Natural killer cell (primary cell): ENCODE measurements at regions not wholly inside any gene's neighbourhood (a gene's known extent, or its start where the extent isn't known, plus 50 kb on each side); places are given as distances from the start of the nearest gene placed in this dataset.

ENCODE experiments used
- ATAC-seq, 3 donors: fragments of 150-1000 bp in 2 of 3; fragments of 200-7000 bp in 1 of 3; cut with Tn5 transposase; 1 replicate in 1 of 3; 2 replicates in 2 of 3; pipeline ENCODE4 v1.10.0; 2021; ENCODE audit warnings: mild to moderate bottlenecking in 2 of 3, moderate library complexity in 2 of 3
- DNase-seq, 2 donors: peaks; one replicate each; pipeline versions ENCODE4 v3.0.0 to v3.0.0-alpha.2; 2013 to 2021; ENCODE audit warnings: mixed read lengths in 1 of 2
- H3K27ac ChIP-seq: one replicate; pipeline ENCODE4 v1.5.1; 2013; ENCODE audit warnings: mild to moderate bottlenecking, low read length
- H3K27me3 ChIP-seq: one replicate; pipeline ENCODE4 v1.6.1; 2013; ENCODE audit warnings: low read length; ENCODE audit not compliant: control insufficient read depth, insufficient read depth
- H3K36me3 ChIP-seq: one replicate; pipeline ENCODE4 v1.6.1; 2013; ENCODE audit warnings: low read length; ENCODE audit not compliant: control insufficient read depth, insufficient read depth
- H3K4me1 ChIP-seq: one replicate; pipeline ENCODE4 v1.6.1; 2013; ENCODE audit warnings: low read length; ENCODE audit not compliant: control insufficient read depth, insufficient read depth
- H3K4me3 ChIP-seq: one replicate; pipeline ENCODE4 v1.5.1; 2013; ENCODE audit warnings: low read length
- H3K9me3 ChIP-seq: one replicate; pipeline ENCODE4 v1.6.1; 2013; ENCODE audit warnings: low read length; ENCODE audit not compliant: control insufficient read depth, insufficient read depth
- H3K27ac Mint-ChIP-seq, 2 donors: one replicate each; pipeline ENCODE4 v1.8.0; 2022; ENCODE audit warnings: mild to moderate bottlenecking in 2 of 2, mixed read lengths in 2 of 2, moderate library complexity in 1 of 2
- H3K27me3 Mint-ChIP-seq, 2 donors: one replicate each; pipeline ENCODE4 v1.8.0; 2022; ENCODE audit warnings: low read depth in 2 of 2, mixed read lengths in 2 of 2
- H3K36me3 Mint-ChIP-seq: one replicate; pipeline ENCODE4 v1.8.0; 2022; ENCODE audit warnings: mixed read lengths
- H3K4me1 Mint-ChIP-seq, 2 donors: one replicate each; pipeline ENCODE4 v1.8.0; 2022; ENCODE audit warnings: mixed read lengths in 2 of 2
- H3K4me3 Mint-ChIP-seq: one replicate; pipeline ENCODE4 v1.8.0; 2022; ENCODE audit warnings: mild to moderate bottlenecking, moderate library complexity, mixed read lengths
- H3K9me3 Mint-ChIP-seq, 2 donors: one replicate each; pipeline ENCODE4 v1.8.0; 2022; ENCODE audit warnings: mixed read lengths in 2 of 2
- WGBS: methylation state at CpG from one replicate; pipeline ENCODE4 v1.1.7; 2013; ENCODE audit warnings: missing lambda C conversion rate; ENCODE audit not compliant: insufficient coverage; 5-methylcytosine and 5-hydroxymethylcytosine counted together
- intact Hi-C: fragments of 100-400 bp; cut with micrococcal nuclease; formaldehyde crosslinking; loops from one replicate; pipeline ENCODE4 v1.14.2; 2022
- TF ChIP-seq, protein P1 (sequence below): fragments of 200-600 bp; IDR thresholded peaks from one replicate; pipeline ENCODE4 v1.8.0; 2022; ENCODE audit warnings: antibody characterized with exemption

DNA sequence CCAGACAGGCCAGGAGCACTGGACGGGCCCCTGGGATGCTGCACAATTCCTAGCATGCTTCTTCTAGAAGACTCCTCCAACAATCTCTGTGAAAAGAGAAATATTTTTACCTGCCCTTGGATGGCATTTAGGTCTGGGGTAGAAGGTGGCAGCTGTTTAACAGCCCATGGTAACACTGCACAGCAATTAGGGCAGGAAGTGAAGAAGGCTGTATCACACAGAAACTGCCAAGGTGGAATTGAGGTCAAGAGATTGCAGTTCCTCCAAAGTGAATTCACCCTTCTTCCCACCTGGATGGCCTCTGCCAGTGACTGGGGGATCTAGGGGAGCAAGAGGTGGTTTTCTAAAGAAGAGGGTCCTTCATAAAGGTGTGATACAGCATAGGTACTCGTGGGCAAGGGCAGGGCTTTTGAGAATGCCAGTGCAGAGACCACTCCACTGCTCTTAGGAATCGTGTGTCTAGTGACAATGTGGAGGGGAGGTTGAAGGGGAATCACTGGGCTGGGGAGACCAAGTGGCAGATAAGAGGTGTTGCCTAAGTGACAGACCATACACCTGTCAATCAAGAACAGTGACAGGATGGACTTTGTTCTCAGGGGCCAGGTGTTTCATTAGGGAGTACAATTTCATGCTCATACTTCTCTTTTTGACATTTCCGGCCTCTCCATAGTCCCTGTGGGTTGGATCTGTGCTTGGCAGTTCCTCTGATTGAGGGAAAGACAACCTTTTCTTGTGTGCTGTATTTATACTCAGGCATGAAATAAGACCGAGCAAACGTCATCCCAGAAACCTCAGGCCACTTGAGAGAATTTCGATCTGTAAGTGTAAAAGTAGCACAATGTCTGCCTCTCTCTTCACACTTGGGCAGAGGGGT, 83.5 kb upstream of the BCL6 start:
- intact Hi-C loops, result loop anchor here (1.0 to 2.0 kb wide), 3 partner anchors 52 to 165 kb away; partner anchors contain the start of gene BCL6
- H3K27ac Mint-ChIP-seq, result peak overlapping the region; percentile 75 to 91
- H3K4me3 Mint-ChIP-seq, result peak overlapping the region; percentile 14
- no peak overlapping the region for H3K4me3 ChIP-seq
- ATAC-seq (peak; percentile 81 to 87 (median 86)), DNase-seq (peak; percentile 37 to 49)
- H3K36me3 ChIP-seq, result no peaks in the 10 kb centered on the region
- peaks cover 39 to 46% of the 10 kb centered on the region in 2 donors for H3K4me1 Mint-ChIP-seq
- H3K9me3 Mint-ChIP-seq, result no peaks in the 10 kb centered on the region
- TF ChIP-seq, protein P1, sequence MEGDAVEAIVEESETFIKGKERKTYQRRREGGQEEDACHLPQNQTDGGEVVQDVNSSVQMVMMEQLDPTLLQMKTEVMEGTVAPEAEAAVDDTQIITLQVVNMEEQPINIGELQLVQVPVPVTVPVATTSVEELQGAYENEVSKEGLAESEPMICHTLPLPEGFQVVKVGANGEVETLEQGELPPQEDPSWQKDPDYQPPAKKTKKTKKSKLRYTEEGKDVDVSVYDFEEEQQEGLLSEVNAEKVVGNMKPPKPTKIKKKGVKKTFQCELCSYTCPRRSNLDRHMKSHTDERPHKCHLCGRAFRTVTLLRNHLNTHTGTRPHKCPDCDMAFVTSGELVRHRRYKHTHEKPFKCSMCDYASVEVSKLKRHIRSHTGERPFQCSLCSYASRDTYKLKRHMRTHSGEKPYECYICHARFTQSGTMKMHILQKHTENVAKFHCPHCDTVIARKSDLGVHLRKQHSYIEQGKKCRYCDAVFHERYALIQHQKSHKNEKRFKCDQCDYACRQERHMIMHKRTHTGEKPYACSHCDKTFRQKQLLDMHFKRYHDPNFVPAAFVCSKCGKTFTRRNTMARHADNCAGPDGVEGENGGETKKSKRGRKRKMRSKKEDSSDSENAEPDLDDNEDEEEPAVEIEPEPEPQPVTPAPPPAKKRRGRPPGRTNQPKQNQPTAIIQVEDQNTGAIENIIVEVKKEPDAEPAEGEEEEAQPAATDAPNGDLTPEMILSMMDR, result no peak
- peak overlapping the region; percentile 22 for H3K27ac ChIP-seq
- no peaks in the 10 kb centered on the region for H3K9me3 ChIP-seq
- H3K27me3 ChIP-seq, result no peaks in the 10 kb centered on the region
- 39% methylated on average over 7 of the region's 7 CpGs for whole genome bisulfite sequencing
- H3K36me3 Mint-ChIP-seq, result no peaks in the 10 kb centered on the region
- H3K27me3 Mint-ChIP-seq, result peaks cover 0 to 4% of the 10 kb centered on the region in 2 donors
- H3K4me1 ChIP-seq, result peaks cover 29% of the 10 kb centered on the region

DNA sequence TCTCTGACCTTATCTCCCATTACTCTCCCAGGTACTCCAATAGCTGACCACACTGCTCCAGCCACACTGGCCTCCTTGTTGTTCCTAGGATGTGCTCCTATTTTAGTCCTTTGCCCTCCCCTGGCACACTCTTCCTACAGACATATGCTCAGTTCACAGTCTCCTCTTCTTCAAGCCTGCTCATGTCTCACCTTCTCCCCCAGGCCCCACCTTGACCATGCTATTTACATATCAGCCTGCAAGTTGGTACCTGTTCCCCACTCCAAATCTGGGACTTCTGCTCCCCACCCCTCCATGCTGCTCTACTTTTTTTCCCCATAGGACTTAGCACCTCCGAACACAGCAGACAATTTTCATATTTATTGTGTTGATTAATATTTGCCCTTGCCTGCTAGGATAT, 84.9 kb upstream of the BCL6 start:
- intact Hi-C loops, result no loop called here

DNA sequence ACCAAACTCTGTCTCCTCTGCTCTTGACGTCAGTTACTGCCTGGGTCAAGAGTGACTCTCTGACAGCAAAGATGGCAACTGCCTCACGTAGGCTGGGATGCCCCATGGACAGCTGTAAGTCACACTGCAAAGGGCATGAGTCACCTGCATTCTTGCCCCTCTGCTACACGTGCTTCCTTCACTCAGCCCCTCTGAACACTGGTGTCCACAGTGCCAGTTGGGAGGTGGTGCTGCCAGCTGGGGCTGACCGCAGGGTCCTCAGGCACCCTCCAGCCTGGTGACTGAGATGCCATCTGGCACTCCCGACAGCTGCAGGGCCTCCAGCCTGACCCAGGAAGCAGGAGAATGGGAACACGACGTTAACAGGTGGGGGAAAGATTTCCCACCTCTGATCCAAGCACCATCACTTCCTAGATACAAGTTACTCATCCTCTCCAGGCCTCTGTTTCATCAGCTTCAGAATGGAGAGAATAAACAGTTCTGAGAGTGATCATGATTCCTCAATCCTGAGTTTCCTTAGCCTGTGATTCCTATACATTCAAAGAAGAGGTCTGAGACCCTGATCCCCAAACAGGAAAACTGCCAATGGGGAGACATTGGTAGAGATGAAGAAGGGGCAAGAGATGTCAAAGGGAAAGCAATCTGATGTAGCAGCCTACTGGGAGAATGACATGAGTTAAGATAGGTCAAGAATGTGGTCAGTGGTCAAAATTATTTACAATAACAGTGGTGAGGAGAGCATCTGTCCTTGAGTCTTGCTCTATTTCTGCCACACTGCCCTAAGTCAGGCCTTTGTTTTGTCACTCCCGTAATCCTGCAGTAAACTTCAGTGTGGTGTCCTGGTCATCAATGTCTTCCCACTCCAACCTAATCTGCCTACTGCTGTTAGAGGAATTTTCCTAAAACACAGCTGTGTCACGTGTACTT, 86.1 kb upstream of the BCL6 start:
- no peak for ATAC-seq
- intact Hi-C loops, result no loop called here
- H3K4me3 ChIP-seq, result no peak overlapping the region
- Mint-ChIP-seq H3K27me3 (peaks cover 0 to 6% of the 10 kb centered on the region in 2 donors), H3K9me3 (peaks cover 4% of the 10 kb centered on the region in 2 donors), H3K27ac (peak overlapping the region in 1 of 2 donors; percentile 23), H3K36me3 (peaks cover 11% of the 10 kb centered on the region), H3K4me3 (no peak overlapping the region), H3K4me1 (peaks cover 39 to 43% of the 10 kb centered on the region in 2 donors)
- H3K36me3 ChIP-seq, result no peaks in the 10 kb centered on the region
- peaks cover 29% of the 10 kb centered on the region for H3K4me1 ChIP-seq
- no peaks in the 10 kb centered on the region for H3K27me3 ChIP-seq
- no peak for DNase-seq
- no peaks in the 10 kb centered on the region for H3K9me3 ChIP-seq
- whole genome bisulfite sequencing, result 89% methylated on average over 9 of the region's 9 CpGs
- no peak overlapping the region for H3K27ac ChIP-seq
- TF ChIP-seq, protein P1, result no peak

More for the DNA sequence above, 84.9 kb upstream of the BCL6 start:
- Histone ChIP-seq H3K27ac (no peak overlapping the region), H3K9me3 (no peaks in the 10 kb centered on the region), H3K4me1 (peaks cover 29% of the 10 kb centered on the region), H3K4me3 (no peak overlapping the region), H3K36me3 (no peaks in the 10 kb centered on the region), H3K27me3 (no peaks in the 10 kb centered on the region)
- H3K27me3 Mint-ChIP-seq, result peaks cover 0 to 6% of the 10 kb centered on the region in 2 donors
- peaks cover 5% of the 10 kb centered on the region for H3K36me3 Mint-ChIP-seq
- DNase-seq (no peak), ATAC-seq (no peak)
- peak overlapping the region in 1 of 2 donors; percentile 91 for H3K27ac Mint-ChIP-seq
- peaks cover 4% of the 10 kb centered on the region in 2 donors for H3K9me3 Mint-ChIP-seq
- TF ChIP-seq, protein P1, result no peak
- H3K4me3 Mint-ChIP-seq, result peak overlapping the region; percentile 54
- H3K4me1 Mint-ChIP-seq, result peaks cover 39 to 43% of the 10 kb centered on the region in 2 donors
- WGBS, result no CpG with 5 or more reads among the region's 1 CpG
